HUES6 (cell line): ENCODE measurements at regions not wholly inside any gene's neighbourhood (a gene's known extent, or its start where the extent isn't known, plus 50 kb on each side); places are given as distances from the start of the nearest gene placed in this dataset.
"Not testable (repeated sequence)": the region's sequence is repeated elsewhere in the genome, so short reads cannot be mapped to it uniquely, and the experiment has no call there.

ENCODE experiments used
- H3K27ac ChIP-seq: 2 replicates; pipeline ENCODE4 v1.7.0; 2013; ENCODE audit warnings: low read depth, mild to moderate bottlenecking, low read length, inconsistent platforms
- H3K27me3 ChIP-seq: 2 replicates; pipeline ENCODE4 v1.6.1; 2013; ENCODE audit warnings: low read length; ENCODE audit not compliant: control insufficient read depth, insufficient read depth
- H3K36me3 ChIP-seq: 2 replicates; pipeline ENCODE4 v1.6.1; 2013; ENCODE audit warnings: low read length; ENCODE audit not compliant: control insufficient read depth, insufficient read depth
- H3K4me1 ChIP-seq: 2 replicates; pipeline ENCODE4 v1.6.1; 2013; ENCODE audit warnings: low read length; ENCODE audit not compliant: control insufficient read depth, insufficient read depth
- H3K4me3 ChIP-seq: 2 replicates; pipeline ENCODE4 v1.5.1; 2013; ENCODE audit warnings: low read depth, low read length
- H3K9ac ChIP-seq: one replicate; pipeline ENCODE4 v1.6.1; 2013; ENCODE audit warnings: mild to moderate bottlenecking, low read length
- H3K9me3 ChIP-seq: 2 replicates; pipeline ENCODE4 v1.6.1; 2013; ENCODE audit warnings: low read depth, low read length; ENCODE audit not compliant: control insufficient read depth, insufficient read depth

- no peaks in the 10 kb centered on the region for H3K27me3 ChIP-seq
- no peak overlapping the region for H3K4me3 ChIP-seq
- no peaks in the 10 kb centered on the region for H3K9me3 ChIP-seq
- no peak overlapping the region for H3K27ac ChIP-seq
- peaks cover 4% of the 10 kb centered on the region for H3K4me1 ChIP-seq
- no peaks in the 10 kb centered on the region for H3K36me3 ChIP-seq
- H3K9ac ChIP-seq = no peak overlapping the region
These were observed 336.0 kb upstream of the ONECUT1 start for GRCh38 chr15:53126144-53126543.

DNA sequence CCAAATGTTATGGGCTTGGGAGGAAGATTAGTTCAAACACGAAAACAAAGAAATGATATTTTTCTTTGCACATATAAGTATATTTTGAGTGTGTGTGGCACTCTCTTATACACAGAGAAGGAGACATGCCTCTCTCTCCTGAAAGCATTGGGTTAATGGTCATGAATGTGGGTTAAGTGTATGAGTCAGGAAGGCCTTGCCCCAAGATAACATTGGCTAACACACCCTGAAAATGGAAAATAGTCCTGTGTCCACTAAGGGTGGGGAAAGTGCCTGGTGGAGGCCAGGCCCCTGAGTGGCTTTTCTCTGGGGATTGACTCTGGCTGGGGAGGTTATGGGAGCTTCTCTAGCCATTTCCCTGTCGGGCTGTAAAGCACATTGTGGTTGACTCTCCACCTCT lies 332.7 kb upstream of the ONECUT1 start:
- Histone ChIP-seq H3K9me3 (no peaks in the 10 kb centered on the region), H3K9ac (no peak overlapping the region), H3K27me3 (no peaks in the 10 kb centered on the region), H3K4me3 (no peak overlapping the region), H3K27ac (no peak overlapping the region), H3K4me1 (no peaks in the 10 kb centered on the region), H3K36me3 (no peaks in the 10 kb centered on the region)

DNA sequence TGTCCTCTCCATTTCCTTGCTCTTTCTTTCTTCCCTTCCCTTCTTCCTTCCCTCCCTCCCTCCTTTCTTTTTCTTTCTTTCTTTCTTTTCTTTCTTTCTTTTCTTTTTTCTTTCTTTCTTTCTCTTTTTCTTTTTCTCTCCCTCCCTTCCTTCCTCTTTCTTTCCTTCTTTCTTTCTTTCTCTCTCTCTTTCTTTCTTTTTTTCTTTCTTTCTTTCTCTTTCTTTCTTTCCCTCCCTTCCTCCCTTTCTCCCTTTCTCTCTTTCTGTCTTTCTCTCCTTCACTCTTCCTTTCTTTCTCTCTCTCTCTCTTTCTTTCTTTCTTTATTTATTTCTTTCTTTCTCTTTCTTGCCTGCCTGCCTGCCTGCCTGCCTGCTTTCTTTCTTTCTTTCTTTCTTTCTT lies 326.8 kb upstream of the ONECUT1 start:
- H3K9ac ChIP-seq, H3K9me3 ChIP-seq, H3K27me3 ChIP-seq, H3K27ac ChIP-seq, H3K4me1 ChIP-seq, H3K4me3 ChIP-seq, H3K36me3 ChIP-seq: not testable (repeated sequence)

- Histone ChIP-seq H3K4me1 (peaks cover 1% of the 10 kb centered on the region; the same call in 1 of the 2 replicates), H3K9me3 (no peaks in the 10 kb centered on the region), H3K27me3 (no peaks in the 10 kb centered on the region), H3K9ac (no peak overlapping the region), H3K36me3 (no peaks in the 10 kb centered on the region), H3K4me3 (no peak overlapping the region), H3K27ac (no peak overlapping the region)
These were observed 326.0 kb upstream of the ONECUT1 start for GRCh38 chr15:53116169-53116568.

GRCh38 chr15:53115563-53115962 lies 325.4 kb upstream of the ONECUT1 start:
- Histone ChIP-seq H3K36me3 (no peaks in the 10 kb centered on the region), H3K4me3 (no peak overlapping the region), H3K4me1 (peaks cover 6% of the 10 kb centered on the region; the same call in 1 of the 2 replicates), H3K27me3 (no peaks in the 10 kb centered on the region), H3K9ac (no peak overlapping the region), H3K9me3 (no peaks in the 10 kb centered on the region), H3K27ac (no peak overlapping the region)

DNA sequence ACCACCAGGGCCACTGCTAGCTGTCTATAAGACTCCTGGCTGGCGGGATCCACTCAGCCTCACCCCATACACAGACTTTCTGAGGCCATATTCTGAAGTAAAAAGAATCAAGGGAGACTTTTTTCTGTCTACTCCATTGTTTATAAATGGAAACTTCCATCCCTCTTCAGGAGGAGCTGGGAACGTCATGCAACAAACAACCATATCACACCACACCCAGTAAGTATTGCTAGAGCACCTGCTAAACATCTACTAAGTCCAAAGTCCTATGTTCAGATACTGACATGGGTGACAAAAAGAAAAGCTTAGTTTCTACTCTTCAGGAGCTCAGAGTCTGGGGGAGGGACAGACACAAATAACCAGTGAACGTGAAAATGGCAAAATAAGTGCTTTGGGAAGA lies 324.8 kb upstream of the ONECUT1 start:
- Histone ChIP-seq H3K9me3 (no peaks in the 10 kb centered on the region), H3K4me1 (peaks cover 11% of the 10 kb centered on the region; the same call in 1 of the 2 replicates), H3K27me3 (no peaks in the 10 kb centered on the region), H3K4me3 (no peak overlapping the region), H3K9ac (no peak overlapping the region), H3K36me3 (no peaks in the 10 kb centered on the region), H3K27ac (no peak overlapping the region)

DNA sequence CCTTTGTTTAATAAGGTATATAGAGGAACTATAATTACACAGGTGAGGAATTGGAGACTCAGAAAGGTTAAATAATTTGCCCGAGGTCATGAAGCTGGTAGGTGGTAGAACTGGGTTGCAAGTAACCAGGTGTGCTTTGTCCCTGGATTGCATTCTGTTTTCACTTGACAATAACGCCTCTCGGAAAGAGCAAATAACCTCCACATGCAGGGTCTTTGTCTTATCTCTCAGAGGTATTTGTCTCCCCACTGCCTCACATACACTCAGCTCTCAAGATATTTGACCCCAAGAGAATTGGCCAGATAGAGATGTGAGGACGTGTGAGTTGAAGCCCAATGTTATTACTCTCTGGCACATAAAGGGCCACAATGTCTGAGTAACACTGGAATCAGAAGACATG lies 320.9 kb upstream of the ONECUT1 start:
- no peak overlapping the region for H3K9ac ChIP-seq

DNA sequence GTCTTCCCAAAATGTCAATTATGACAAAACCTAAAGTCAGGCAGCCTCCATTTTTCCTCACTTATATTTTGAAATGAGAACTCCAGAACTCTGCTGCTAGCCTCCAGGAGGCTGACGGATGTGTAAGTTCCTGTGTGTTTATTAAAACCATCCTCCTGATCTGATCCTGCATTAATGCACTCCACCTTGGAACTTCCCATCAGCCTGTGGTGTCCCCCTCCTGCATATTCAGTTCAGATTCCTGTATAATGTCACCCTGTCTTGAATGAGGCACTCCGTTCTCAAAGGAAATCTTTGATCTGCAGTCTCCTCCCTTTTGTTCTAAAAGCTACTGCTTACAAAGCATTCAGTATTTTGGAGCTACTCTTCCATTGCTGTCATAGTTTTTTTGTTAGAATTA lies 318.2 kb upstream of the ONECUT1 start:
- Histone ChIP-seq H3K9ac (no peak overlapping the region), H3K4me1 (peaks cover 11% of the 10 kb centered on the region; the same call in 1 of the 2 replicates), H3K27me3 (no peaks in the 10 kb centered on the region), H3K9me3 (no peaks in the 10 kb centered on the region), H3K27ac (no peak overlapping the region), H3K36me3 (no peaks in the 10 kb centered on the region), H3K4me3 (no peak overlapping the region)

More for the DNA sequence above, 320.9 kb upstream of the ONECUT1 start:
- Histone ChIP-seq H3K9me3 (no peaks in the 10 kb centered on the region), H3K27ac (no peak overlapping the region), H3K4me1 (peaks cover 11% of the 10 kb centered on the region; the same call in 1 of the 2 replicates), H3K36me3 (no peaks in the 10 kb centered on the region), H3K4me3 (no peak overlapping the region), H3K27me3 (no peaks in the 10 kb centered on the region)

GRCh38 chr15:53107855-53108254 lies 317.7 kb upstream of the ONECUT1 start:
- H3K4me1 ChIP-seq = peaks cover 11% of the 10 kb centered on the region; the same call in 1 of the 2 replicates
- no peak overlapping the region for H3K9ac ChIP-seq
- no peaks in the 10 kb centered on the region for H3K27me3 ChIP-seq
- H3K36me3 ChIP-seq = no peaks in the 10 kb centered on the region
- H3K27ac ChIP-seq = no peak overlapping the region
- no peaks in the 10 kb centered on the region for H3K9me3 ChIP-seq
- no peak overlapping the region for H3K4me3 ChIP-seq

DNA sequence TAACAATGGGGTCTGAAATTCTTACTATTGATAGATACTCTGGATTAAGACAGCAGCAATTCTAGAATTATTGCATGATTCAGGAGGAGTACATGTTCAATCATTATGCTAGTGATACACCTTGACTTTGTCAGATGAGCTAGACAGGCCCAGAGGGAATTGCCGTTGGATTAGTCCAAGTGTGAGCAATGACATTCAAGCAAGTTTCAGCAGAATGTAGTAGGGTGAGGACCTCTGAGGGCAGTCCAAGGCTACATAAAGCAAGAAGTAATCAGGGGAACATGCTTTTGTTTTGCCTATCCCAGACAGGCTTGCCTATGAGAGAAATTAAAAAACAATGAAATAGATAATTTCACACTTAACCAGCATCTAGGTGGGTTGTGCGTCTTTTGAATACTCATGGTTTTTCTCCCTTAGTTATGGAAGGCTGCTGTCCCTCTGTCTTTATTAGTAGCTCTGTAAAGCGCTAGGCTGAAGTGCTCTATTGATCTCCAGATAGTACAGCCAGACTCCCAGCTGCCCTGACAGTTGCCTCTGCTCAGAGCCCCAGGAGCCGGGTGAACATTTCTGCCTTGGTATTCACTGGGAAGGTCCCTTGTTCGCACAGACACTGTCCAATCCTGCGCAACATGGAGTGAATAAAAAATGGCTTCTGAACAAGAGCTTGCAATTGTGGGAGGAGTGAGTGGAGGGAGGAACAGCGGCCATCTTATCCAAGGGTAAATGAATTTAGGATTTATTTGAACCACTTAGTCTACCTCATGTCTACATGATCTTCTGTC lies 316.6 kb upstream of the ONECUT1 start:
- H3K27me3 ChIP-seq = no peaks in the 10 kb centered on the region
- no peaks in the 10 kb centered on the region for H3K9me3 ChIP-seq
- H3K4me1 ChIP-seq = peaks cover 11% of the 10 kb centered on the region; the same call in 1 of the 2 replicates
- H3K9ac ChIP-seq = no peak overlapping the region
- no peak overlapping the region for H3K4me3 ChIP-seq
- no peak overlapping the region for H3K27ac ChIP-seq
- no peaks in the 10 kb centered on the region for H3K36me3 ChIP-seq

GRCh38 chr15:53102483-53102882 lies 312.3 kb upstream of the ONECUT1 start:
- H3K27ac ChIP-seq = no peak overlapping the region
- no peak overlapping the region for H3K9ac ChIP-seq
- no peaks in the 10 kb centered on the region for H3K36me3 ChIP-seq
- no peaks in the 10 kb centered on the region for H3K27me3 ChIP-seq
- H3K4me3 ChIP-seq = no peak overlapping the region
- H3K9me3 ChIP-seq = no peaks in the 10 kb centered on the region
- no peaks in the 10 kb centered on the region for H3K4me1 ChIP-seq
